HG02884 (cell line): ENCODE measurements at regions not wholly inside any gene's neighbourhood (a gene's known extent, or its start where the extent isn't known, plus 50 kb on each side); places are given as distances from the start of the nearest gene placed in this dataset.
"Not testable (repeated sequence)": the region's sequence is repeated elsewhere in the genome, so short reads cannot be mapped to it uniquely, and the experiment has no call there.

Experiments
- ATAC-seq: cut with Tn5 transposase; IDR thresholded peaks from one replicate; pipeline ENCODE4 v1.9.1; 2021; ENCODE audit warnings: mild to moderate bottlenecking, moderate library complexity; ENCODE audit not compliant: unreplicated experiment

GRCh38 chr15:94840794-94841783 is 609.7 kb downstream of the MCTP2 start:
- no peak for ATAC-seq

GRCh38 chr15:94843060-94843459 is 611.7 kb downstream of the MCTP2 start:
- ATAC-seq: no peak

GRCh38 chr15:94844198-94844537 is 612.8 kb downstream of the MCTP2 start:
- no peak for ATAC-seq

- no peak for ATAC-seq
These were observed 613.4 kb downstream of the MCTP2 start for GRCh38 chr15:94844538-94845389.

GRCh38 chr15:94845390-94845716 is 614.0 kb downstream of the MCTP2 start:
- no peak for ATAC-seq

- no peak for ATAC-seq
These were observed 616.0 kb downstream of the MCTP2 start for GRCh38 chr15:94847325-94847724.

GRCh38 chr15:94848054-94848453 is 616.7 kb downstream of the MCTP2 start:
- no peak for ATAC-seq

- no peak for ATAC-seq
These were observed 623.7 kb downstream of the MCTP2 start for GRCh38 chr15:94855018-94855408.

- no peak for ATAC-seq
These were observed 624.3 kb downstream of the MCTP2 start for GRCh38 chr15:94855409-94856266.

GRCh38 chr15:94856267-94856854 is 625.0 kb downstream of the MCTP2 start:
- ATAC-seq: no peak

GRCh38 chr15:94857466-94857865 is 626.1 kb downstream of the MCTP2 start:
- no peak for ATAC-seq

- no peak for ATAC-seq
These were observed 626.6 kb downstream of the MCTP2 start for GRCh38 chr15:94858011-94858410.

GRCh38 chr15:94858449-94858848 is 627.1 kb downstream of the MCTP2 start:
- no peak for ATAC-seq

GRCh38 chr15:94858920-94859319 is 627.6 kb downstream of the MCTP2 start:
- no peak for ATAC-seq

- ATAC-seq: no peak
These were observed 633.2 kb downstream of the MCTP2 start for GRCh38 chr15:94864600-94864999.

GRCh38 chr15:94868265-94868664 is 636.9 kb downstream of the MCTP2 start:
- not testable (repeated sequence) for ATAC-seq

GRCh38 chr15:94875550-94875949 is 644.2 kb downstream of the MCTP2 start:
- ATAC-seq: no peak

- ATAC-seq: no peak
These were observed 646.5 kb downstream of the MCTP2 start for GRCh38 chr15:94877833-94878232.

GRCh38 chr15:94882071-94882712 is 650.8 kb downstream of the MCTP2 start:
- no peak for ATAC-seq

GRCh38 chr15:94887391-94887790 is 656.0 kb downstream of the MCTP2 start:
- ATAC-seq: no peak
